Activated CD8-positive, alpha-beta memory T cell treated with anti-CD3 and anti-CD28 coated beads, Interleukin-2, amount 50 U/mL, for 1 hour (primary cell): ENCODE measurements at regions not wholly inside any gene's neighbourhood (a gene's known extent, or its start where the extent isn't known, plus 50 kb on each side); places are given as distances from the start of the nearest gene placed in this dataset.
"Not testable (repeated sequence)": the region's sequence is repeated elsewhere in the genome, so short reads cannot be mapped to it uniquely, and the experiment has no call there.

Source experiments
- DNase-seq: peaks from one replicate; pipeline ENCODE4 v3.0.0-alpha.2; 2020; ENCODE audit errors: extremely low read depth

GRCh38 chr3:174457758-174458157 is 401.4 kb upstream of the NAALADL2 start:
- DNase-seq = no peak

- no peak for DNase-seq
Observed at GRCh38 chr3:174460831-174461230, 398.3 kb upstream of the NAALADL2 start.

GRCh38 chr3:174462916-174463315 is 396.2 kb upstream of the NAALADL2 start:
- no peak for DNase-seq

DNA sequence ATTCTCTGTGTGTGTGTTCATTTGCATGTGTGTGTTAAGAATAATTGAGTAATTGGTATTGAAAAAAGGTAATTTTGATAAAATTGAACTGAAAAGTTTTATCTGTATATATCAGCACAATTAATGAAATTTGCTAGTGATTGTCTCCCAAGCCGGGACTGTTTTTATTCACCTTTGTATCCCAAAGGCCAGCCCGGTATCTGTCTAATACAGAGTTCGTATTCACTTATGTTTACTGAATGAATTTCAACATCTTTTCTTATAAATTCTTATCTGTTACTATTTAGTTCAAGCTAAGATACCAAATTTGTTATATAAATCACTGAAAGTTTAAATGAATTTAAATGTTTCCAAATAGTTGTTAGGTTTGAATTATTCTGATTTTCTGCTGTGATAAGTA is 394.0 kb upstream of the NAALADL2 start:
- no peak for DNase-seq

GRCh38 chr3:174466471-174467054 is 392.6 kb upstream of the NAALADL2 start:
- DNase-seq = no peak

DNA sequence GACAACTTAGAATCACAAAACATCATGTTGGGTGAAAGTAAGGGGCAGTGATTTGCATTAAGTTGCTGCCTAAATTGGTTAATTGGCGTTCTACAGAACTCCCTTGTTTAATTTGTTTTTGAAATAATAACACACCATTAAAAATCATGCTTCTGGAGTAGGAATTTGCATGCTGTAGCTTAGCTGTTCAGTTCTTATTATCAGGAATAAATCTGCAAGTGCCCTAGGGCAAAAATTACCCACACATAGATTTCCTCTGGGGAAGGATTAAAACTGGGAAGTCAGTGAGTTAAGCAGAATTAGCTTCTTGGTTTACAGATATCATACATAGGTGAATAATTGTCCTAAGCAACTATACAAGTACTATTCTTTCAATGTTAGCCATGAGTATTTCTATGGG is 381.6 kb upstream of the NAALADL2 start:
- no peak for DNase-seq

DNA sequence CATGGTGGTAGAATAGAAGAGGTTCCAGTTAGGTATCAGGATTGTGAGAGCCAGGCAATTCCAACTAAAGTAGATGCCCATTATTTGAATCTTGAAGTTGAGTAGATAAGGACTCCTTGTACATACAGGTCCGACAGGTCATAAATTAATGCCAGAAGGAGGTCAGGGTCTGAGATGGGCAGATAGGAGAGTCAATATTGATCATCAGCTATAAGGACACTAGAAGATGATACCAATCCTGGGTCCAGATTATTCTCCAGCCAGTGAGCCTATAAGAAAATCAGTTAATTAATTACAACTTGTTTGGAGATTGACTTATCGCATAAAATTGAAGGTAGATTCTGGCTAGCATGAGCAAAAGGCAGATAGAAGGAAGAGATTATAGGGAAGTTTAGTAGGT is 378.4 kb upstream of the NAALADL2 start:
- no peak for DNase-seq

DNA sequence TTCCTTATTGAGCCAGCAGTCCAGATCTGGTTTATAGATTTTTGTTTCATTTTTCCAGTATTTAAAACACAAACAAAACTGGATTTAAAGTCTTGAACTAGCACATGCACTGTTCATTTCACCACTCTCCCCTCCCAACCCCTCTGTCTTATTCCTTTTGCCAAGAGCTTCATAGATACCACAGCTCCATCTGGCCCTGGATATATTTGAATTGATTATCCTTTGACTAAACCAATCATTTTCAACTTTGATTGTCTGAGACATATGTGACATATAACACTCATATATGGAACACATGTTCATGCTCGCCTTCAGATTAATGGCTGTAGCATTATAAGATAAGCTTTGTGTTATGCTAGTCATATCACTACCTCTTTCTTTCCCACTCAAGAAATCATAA is 376.6 kb upstream of the NAALADL2 start:
- no peak for DNase-seq

DNA sequence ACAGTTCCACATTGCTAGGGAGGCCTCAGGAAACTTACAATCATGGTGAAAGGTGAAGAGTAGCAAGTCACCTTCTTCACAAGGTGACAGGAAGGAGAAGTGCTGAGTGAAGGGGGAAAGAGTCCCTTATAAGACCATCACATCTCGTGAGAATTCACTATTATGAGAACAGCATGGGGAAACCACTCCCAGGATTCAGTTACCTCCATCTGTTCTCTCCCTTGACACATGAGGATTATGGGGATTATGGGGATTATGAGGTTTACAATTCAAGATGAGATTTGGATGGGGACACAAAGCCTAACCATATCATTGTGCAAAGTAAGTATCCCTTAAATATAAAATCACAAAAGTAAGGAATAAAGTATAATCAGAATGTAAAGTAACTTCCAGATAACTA is 375.9 kb upstream of the NAALADL2 start:
- DNase-seq = no peak

DNA sequence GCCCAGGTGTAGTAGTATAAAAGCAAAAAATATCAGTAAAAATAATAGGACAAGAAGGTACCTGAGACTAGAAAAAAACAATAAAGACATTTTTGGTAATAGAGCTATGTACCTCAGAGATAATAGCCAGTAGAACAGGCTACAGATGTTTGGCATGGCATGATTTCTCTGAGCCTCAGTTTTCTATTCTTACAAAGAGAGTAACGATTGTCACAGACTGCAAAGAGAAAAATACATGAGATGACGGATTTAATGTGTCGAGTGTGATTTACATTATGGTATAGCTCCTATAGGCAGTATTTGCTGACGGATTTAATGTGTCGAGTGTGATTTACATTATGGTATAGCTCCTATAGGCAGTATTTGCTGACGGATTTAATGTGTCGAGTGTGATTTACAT is 375.3 kb upstream of the NAALADL2 start:
- DNase-seq = not testable (repeated sequence)

DNA sequence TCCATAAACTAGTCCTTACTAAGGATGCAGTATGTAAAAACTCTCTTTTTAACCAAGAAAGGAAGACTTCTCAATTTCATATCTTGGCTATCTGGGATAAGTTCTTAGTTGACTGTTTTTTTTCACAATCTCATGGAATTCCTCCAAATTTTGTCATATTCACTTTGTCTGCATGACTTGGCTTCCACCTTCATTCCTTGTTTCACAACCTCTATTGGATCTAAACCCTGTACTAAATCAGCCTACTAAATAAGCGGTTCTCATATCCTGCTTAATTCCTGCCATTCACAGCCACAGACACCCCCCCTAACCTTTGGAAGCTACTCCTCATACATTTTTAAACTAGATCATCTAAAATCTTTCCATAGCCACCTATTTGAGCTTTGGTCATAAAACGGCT is 370.6 kb upstream of the NAALADL2 start:
- DNase-seq = no peak

GRCh38 chr3:174495311-174495710 is 363.8 kb upstream of the NAALADL2 start:
- no peak for DNase-seq

DNA sequence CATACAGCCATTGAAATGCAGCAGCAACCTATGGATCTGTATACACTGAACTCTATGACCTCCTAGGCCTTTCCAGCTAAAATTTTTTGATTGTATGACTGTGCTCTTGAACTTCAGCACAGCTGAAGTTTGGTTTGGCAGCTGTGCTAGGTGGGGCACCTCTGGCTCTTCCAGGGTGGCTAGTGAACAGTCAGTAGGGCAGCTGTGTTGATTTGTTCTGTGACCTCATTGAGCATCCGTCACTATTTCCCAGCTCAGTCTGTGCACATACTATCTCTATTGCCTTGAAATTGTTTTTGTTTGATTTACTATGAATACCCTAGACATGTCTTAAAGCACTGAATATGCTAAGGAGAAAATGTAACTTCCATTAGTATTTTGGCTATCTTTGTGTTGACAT is 363.2 kb upstream of the NAALADL2 start:
- DNase-seq = no peak

DNA sequence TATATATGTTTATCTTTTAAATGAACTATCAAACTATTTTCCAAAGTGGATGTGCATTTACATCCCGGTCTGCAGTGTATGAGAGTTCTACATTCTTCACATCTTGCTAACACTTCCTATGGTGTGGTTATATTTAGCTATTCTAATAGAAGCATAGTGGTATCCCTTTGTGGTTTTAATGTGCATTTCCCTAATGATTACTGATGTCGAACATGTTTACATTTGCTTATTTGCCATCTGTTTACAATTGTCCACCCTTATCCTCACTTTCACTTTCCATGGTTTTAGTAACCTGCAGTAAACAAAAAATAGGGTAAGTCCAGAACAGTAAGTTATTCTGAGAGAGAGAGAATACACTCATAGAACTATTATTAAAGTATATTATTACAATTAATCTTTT is 360.5 kb upstream of the NAALADL2 start:
- DNase-seq = no peak

GRCh38 chr3:174505266-174505665 is 353.9 kb upstream of the NAALADL2 start:
- no peak for DNase-seq

DNA sequence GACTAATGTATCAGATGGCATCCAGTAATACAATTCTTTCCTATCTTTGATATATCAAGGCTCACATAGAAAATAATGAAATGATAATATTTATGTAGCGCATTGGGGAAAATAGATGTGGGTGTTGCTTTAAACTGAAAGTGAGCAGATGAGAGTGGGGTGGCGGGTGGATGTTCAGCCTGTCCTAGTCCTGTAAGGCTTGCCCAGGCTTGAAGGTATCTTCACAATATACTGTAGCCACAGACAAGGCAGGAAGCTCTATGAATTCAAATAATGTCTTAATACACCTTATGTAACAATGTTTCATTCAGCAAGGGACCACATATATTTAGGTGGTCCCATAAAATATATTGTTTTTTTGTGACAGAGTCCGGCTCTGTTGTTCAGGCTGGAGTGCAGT is 334.9 kb upstream of the NAALADL2 start:
- no peak for DNase-seq

DNA sequence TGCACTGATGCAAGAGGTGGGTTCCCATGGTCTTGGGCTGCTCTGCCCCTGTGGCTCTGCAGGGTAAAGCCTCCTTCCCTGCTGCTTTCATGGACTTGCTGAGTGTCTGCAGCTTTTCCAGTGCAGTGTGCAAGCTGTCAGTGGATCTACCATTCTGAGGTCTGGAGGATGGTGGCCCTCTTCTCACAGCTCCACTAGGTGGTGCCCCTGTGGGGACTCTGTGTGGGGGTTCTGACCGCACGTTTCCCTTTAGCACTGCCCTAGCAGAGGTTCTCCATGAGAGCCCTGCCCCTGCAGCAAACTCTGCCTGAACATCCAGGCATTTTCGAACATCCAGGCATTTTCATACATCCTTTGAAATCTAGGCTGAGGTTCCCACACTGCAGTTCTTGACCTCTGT is 329.8 kb upstream of the NAALADL2 start:
- DNase-seq = no peak

DNA sequence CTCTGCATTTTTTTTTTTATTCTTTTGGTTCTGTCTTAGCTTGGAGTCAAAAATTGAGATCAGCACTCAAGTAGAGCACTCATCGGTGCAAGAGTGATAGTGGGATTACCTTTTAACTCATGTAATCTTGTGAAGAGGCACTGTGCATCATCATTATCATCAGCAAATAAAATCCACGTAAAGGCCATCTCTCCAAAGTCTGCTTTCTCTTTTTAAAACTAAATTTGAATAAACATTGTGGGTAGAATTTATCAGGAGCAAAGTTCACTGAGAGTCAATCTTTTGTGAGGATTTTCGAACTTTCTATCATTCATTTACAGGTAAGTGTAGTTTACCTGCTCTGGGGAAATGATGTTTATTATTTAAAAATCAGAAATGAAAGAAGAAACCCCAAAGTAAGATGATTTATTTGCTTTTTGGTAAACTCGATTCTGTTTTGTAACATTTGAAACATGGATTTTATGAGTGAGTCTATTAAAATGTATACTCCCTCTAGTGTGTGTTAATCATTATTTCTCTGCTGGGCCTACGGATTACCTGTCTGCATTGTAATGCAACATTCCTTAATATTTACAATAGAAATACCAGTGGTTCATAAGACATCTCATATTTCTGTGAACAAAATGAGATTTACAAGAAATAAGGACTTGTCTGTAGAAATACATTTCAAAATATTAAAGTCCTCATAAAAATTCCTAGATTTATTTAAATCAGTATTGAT is 327.7 kb upstream of the NAALADL2 start:
- DNase-seq = no peak

DNA sequence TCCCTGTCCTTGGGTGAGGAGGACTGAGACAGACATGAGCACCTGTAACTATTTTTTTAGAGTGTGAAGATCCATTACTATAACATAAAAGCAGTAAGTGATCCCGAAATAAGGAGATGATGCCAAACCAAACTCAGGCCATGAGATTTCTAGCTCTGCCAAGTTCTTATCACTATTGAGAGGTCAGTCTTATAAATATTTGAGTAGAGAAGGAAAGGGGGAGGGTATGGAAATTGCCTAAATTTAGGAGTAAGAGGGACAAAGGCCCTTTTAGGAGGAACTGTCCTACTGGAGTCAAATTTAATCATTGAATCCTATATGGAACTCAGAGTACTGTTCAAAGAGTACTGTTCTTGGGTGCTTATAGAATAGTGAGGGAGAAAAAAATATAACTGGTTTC is 326.9 kb upstream of the NAALADL2 start:
- DNase-seq = no peak

DNA sequence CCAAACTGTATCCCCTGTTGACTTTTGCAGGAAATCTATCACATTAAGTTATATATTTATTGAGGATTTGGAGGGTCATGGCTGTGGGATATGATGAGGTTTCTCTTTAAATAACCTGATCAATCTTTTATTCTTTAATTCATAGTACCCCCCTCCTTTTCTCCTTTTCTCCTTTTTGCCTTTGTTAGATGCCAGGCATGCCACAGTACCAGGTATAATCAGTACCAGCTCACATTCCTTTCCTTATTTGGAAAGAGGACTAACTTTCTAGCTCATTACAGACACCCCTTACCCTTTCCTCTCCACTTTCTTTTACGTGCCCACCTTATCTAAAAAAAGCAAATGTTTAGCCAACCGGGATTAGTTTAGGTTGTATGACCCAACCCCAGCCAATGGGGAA is 326.4 kb upstream of the NAALADL2 start:
- DNase-seq = no peak

GRCh38 chr3:174533286-174533685 is 325.8 kb upstream of the NAALADL2 start:
- no peak for DNase-seq

GRCh38 chr3:174536319-174536718 is 322.8 kb upstream of the NAALADL2 start:
- no peak for DNase-seq

- no peak for DNase-seq
Observed at GRCh38 chr3:174538151-174538550, 321.0 kb upstream of the NAALADL2 start.
